ENCODE measurements at regions not wholly inside any gene's neighbourhood (a gene's known extent, or its start where the extent isn't known, plus 50 kb on each side); places are given as distances from the start of the nearest gene placed in this dataset.

DNA sequence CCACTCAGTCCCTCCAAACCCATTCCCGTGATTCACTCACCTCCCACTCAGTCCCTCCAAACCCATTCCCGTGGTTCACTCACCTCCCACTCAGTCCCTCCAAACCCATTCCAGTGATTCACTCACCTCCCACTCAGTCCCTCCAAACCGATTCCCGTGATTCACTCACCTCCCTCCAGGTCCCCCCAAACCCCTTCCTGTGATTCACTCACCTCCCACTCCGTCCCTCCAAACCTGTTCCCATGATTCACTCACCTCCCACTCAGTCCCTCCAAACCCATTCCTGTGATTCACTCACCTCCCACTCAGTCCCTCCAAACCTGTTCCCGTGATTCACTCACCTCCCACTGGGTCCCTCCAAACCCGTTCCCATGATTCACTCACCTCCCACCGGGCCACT, 639.6 kb downstream of the BRD1 start:
- TF ChIP-seq, protein P1, sequence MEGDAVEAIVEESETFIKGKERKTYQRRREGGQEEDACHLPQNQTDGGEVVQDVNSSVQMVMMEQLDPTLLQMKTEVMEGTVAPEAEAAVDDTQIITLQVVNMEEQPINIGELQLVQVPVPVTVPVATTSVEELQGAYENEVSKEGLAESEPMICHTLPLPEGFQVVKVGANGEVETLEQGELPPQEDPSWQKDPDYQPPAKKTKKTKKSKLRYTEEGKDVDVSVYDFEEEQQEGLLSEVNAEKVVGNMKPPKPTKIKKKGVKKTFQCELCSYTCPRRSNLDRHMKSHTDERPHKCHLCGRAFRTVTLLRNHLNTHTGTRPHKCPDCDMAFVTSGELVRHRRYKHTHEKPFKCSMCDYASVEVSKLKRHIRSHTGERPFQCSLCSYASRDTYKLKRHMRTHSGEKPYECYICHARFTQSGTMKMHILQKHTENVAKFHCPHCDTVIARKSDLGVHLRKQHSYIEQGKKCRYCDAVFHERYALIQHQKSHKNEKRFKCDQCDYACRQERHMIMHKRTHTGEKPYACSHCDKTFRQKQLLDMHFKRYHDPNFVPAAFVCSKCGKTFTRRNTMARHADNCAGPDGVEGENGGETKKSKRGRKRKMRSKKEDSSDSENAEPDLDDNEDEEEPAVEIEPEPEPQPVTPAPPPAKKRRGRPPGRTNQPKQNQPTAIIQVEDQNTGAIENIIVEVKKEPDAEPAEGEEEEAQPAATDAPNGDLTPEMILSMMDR (IDR thresholded peaks at IDR 0.05): no peak
- TF ChIP-seq POLR2A (IDR thresholded peaks at IDR 0.05): no peak

All from heart left ventricle (tissue), 13 donors.